ENCODE measurements at regions not wholly inside any gene's neighbourhood (a gene's known extent, or its start where the extent isn't known, plus 50 kb on each side); places are given as distances from the start of the nearest gene placed in this dataset.

- no peak for TF ChIP-seq EZH2 (IDR thresholded peaks at IDR 0.05; ENCODE audit: insufficient read depth, poor library complexity, severe bottlenecking)
- no peak for TF ChIP-seq EZH2phosphoT487 (IDR thresholded peaks at IDR 0.05; ENCODE audit: insufficient read depth, low read depth)
Measured at GRCh38 chr4:126533146-126533805, 1099.5 kb upstream of the INTU start.

Data from GM23248 (cell line).